CD4-positive, alpha-beta memory T cell (primary cell): ENCODE measurements at regions not wholly inside any gene's neighbourhood (a gene's known extent, or its start where the extent isn't known, plus 50 kb on each side); places are given as distances from the start of the nearest gene placed in this dataset.
"Not testable (repeated sequence)": the region's sequence is repeated elsewhere in the genome, so short reads cannot be mapped to it uniquely, and the experiment has no call there.

Source experiments
- CTCF ChIA-PET: fragments of 350-600 bp; sonication (Branson Sonifier 250); formaldehyde crosslinking; loops from one replicate; lab custom pipeline; 2021; ENCODE audit warnings: inconsistent platforms; ENCODE audit not compliant: partially characterized antibody; lab: Charles Lee
- POLR2A ChIA-PET: fragments of 350-600 bp; sonication (Branson Sonifier 250); formaldehyde crosslinking; loops from one replicate; lab custom pipeline; 2021; ENCODE audit not compliant: partially characterized antibody; lab: Charles Lee
- DNase-seq, 5 donors: peaks; one replicate each; pipeline versions ENCODE4 v3.0.0 to v3.0.0-alpha.2; 2020 to 2022; ENCODE audit warnings: mixed read lengths in 1 of 5
- H3K27ac ChIP-seq: one replicate; pipeline ENCODE4 v1.7.0; 2013; ENCODE audit warnings: low read depth, low read length
- H3K27me3 ChIP-seq: 2 replicates; pipeline ENCODE4 v1.7.0; 2013; ENCODE audit warnings: mild to moderate bottlenecking, low read length, moderate library complexity; ENCODE audit not compliant: insufficient read depth
- H3K36me3 ChIP-seq: 2 replicates; pipeline ENCODE4 v1.7.0; 2013; ENCODE audit warnings: mild to moderate bottlenecking, low read length, moderate library complexity; ENCODE audit not compliant: insufficient read depth
- H3K4me1 ChIP-seq: 2 replicates; pipeline ENCODE4 v1.7.0; 2013; ENCODE audit warnings: mild to moderate bottlenecking, low read length, moderate library complexity; ENCODE audit not compliant: insufficient read depth
- H3K4me3 ChIP-seq, 2 donors: one replicate each; pipeline ENCODE4 v1.7.0; 2013; ENCODE audit warnings: low read length in 2 of 2, mild to moderate bottlenecking in 1 of 2
- H3K9me3 ChIP-seq, 2 donors: one replicate each; pipeline ENCODE4 v1.7.0; 2013; ENCODE audit warnings: low read length in 2 of 2, control low read depth in 1 of 2; ENCODE audit not compliant: control insufficient read depth in 1 of 2
- H3K27ac Mint-ChIP-seq, 7 donors: one replicate each; pipeline ENCODE4 v1.8.0; 2020 to 2021; ENCODE audit warnings: mixed read lengths in 7 of 7, mild to moderate bottlenecking in 6 of 7, inconsistent platforms in 3 of 7, moderate library complexity in 3 of 7
- H3K27me3 Mint-ChIP-seq, 2 donors: one replicate each; pipeline ENCODE4 v1.8.0; 2020 to 2021; ENCODE audit warnings: mixed read lengths in 2 of 2
- H3K36me3 Mint-ChIP-seq, 2 donors: one replicate each; pipeline ENCODE4 v1.8.0; 2020 to 2021; ENCODE audit warnings: mixed read lengths in 2 of 2, inconsistent platforms in 1 of 2, mild to moderate bottlenecking in 1 of 2
- H3K4me1 Mint-ChIP-seq, 4 donors: one replicate each; pipeline ENCODE4 v1.8.0; 2020 to 2021; ENCODE audit warnings: mixed read lengths in 4 of 4, mild to moderate bottlenecking in 1 of 4
- H3K4me3 Mint-ChIP-seq, 8 donors: one replicate each; pipeline ENCODE4 v1.8.0; 2020 to 2021; ENCODE audit warnings: mixed read lengths in 8 of 8, mild to moderate bottlenecking in 7 of 8, moderate library complexity in 6 of 8, inconsistent platforms in 3 of 8
- H3K9me3 Mint-ChIP-seq, 8 donors: one replicate each; pipeline ENCODE4 v1.8.0; 2020 to 2021; ENCODE audit warnings: mixed read lengths in 8 of 8, mild to moderate bottlenecking in 5 of 8, inconsistent platforms in 3 of 8, moderate library complexity in 1 of 8
- intact Hi-C: fragments of 100-400 bp; cut with micrococcal nuclease; formaldehyde crosslinking; loops from one replicate; pipeline ENCODE4 v1.15.1; 2023

DNA sequence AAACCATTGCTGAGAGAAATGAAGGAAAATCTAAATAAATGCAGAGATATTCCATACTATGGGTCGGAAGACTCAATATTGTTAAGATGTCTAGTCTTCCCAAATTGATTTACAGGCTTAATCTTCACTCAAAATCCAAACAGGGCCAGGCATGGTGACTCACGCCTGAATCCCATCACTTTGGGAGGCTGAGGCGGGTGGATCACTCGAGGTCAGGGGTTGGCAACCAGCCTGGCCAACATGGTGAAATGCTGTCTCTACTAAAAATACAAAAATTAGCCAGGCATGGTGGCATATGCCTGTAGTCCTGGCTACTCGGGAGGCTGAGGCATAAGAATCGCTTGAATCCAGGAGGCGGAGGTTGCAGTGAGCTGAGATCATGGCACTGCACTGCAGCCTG is 94.1 kb upstream of the RPH3A start:
- H3K36me3 ChIP-seq, H3K4me3 ChIP-seq, H3K4me1 ChIP-seq, DNase-seq, H3K9me3 Mint-ChIP-seq, H3K27me3 ChIP-seq, intact Hi-C loops, H3K36me3 Mint-ChIP-seq, POLR2A ChIA-PET, H3K27ac ChIP-seq, H3K4me1 Mint-ChIP-seq, H3K9me3 ChIP-seq, H3K4me3 Mint-ChIP-seq, H3K27ac Mint-ChIP-seq, CTCF ChIA-PET: not testable (repeated sequence)
- peaks cover 9 to 20% of the 10 kb centered on the region in 2 donors for H3K27me3 Mint-ChIP-seq

DNA sequence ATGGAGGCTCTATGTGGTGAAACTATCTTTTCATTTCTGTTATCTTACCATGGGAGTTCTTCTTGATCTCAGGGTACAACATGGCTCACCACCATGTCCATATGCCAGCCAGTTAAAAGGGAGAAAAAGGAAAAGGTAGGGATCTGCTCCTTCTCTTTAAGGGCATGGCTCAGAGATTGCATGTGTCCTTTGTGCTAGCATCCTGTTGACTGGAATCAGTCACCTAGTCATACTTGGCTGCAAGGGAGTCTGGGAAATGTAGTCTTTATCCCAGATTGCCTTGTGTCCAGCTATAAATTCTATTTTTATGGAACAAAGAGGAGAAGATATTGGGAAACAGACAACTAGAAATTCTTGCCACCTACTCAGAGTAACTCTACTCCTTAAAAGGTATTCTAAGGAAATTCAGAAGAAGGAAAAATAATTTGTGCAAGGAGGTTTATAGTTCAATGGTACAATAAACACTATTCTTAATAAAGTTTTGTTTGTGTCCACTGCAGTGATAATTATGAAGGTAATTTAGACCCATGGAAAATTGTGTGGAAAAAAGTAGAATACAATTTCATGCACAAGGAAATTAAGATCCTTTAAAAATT is 86.4 kb upstream of the RPH3A start:
- Mint-ChIP-seq H3K27me3 (peaks cover 12 to 17% of the 10 kb centered on the region in 2 donors), H3K9me3 (peaks cover 0 to 2% (median 0%) of the 10 kb centered on the region in 8 donors), H3K4me3 (no peak overlapping the region), H3K36me3 (no peaks in the 10 kb centered on the region), H3K27ac (no peak overlapping the region), H3K4me1 (peaks cover 0 to 1% (median 0%) of the 10 kb centered on the region in 4 donors)
- Histone ChIP-seq H3K27ac (no peak overlapping the region), H3K9me3 (no peaks in the 10 kb centered on the region), H3K27me3 (no peaks in the 10 kb centered on the region), H3K4me3 (no peak overlapping the region), H3K36me3 (no peaks in the 10 kb centered on the region), H3K4me1 (no peaks in the 10 kb centered on the region)
- ChIA-PET CTCF (no interaction called here), POLR2A (no interaction called here)
- intact Hi-C loops = no loop called here
- no peak for DNase-seq

DNA sequence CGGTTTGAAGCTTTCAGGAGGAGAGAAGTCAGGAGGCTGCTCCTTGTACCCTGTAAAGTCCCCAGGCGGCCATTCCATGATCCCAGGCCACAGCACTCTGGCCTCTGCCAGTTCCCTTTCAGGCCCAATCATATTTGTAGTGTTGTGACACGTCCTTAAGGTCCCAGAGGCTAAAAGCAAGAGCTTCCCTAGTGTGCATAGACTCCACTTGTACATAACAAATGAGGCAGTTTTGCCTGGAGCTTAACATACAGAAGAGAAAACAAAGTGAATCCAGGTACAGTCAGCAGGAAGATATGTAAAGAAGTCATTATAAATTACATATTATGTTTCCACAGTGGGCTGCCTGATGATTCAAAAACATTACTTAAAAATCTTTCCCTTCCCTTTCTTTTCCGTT is 81.1 kb upstream of the RPH3A start:
- Histone ChIP-seq H3K27ac (no peak overlapping the region), H3K4me1 (no peaks in the 10 kb centered on the region), H3K36me3 (no peaks in the 10 kb centered on the region), H3K9me3 (no peaks in the 10 kb centered on the region), H3K27me3 (no peaks in the 10 kb centered on the region), H3K4me3 (no peak overlapping the region)
- Mint-ChIP-seq H3K9me3 (peaks cover 0 to 2% (median 0%) of the 10 kb centered on the region in 8 donors), H3K27ac (no peak overlapping the region), H3K27me3 (peaks cover 7 to 11% of the 10 kb centered on the region in 2 donors), H3K4me1 (peaks cover 0 to 4% (median 0%) of the 10 kb centered on the region in 4 donors), H3K36me3 (no peaks in the 10 kb centered on the region), H3K4me3 (no peak overlapping the region)
- CTCF ChIA-PET = no interaction called here
- POLR2A ChIA-PET = no interaction called here
- intact Hi-C loops = no loop called here
- DNase-seq = no peak

DNA sequence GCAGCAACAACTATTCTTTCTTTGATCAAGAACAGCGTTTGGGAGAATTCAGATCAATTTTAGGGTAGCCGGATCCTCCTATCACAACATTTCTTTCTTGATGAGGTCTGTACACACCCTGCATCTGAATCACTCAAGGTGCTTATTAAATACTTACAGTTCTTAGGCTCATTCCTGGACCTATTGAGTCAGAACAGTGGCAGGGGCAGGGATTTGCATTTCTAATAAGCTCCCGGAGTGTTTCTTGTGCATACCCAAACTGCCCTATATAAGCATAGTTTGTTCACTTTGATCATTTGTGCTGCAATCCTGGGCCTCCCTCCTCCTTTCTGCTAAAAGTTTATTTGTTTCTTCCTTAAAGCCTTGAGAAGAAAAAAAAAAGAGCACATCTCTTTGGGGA is 80.5 kb upstream of the RPH3A start:
- no peak overlapping the region for H3K27ac Mint-ChIP-seq
- no peak overlapping the region for H3K4me3 Mint-ChIP-seq
- CTCF ChIA-PET = no interaction called here
- DNase-seq = no peak
- no peaks in the 10 kb centered on the region for H3K36me3 ChIP-seq
- POLR2A ChIA-PET = no interaction called here
- intact Hi-C loops = no loop called here
- peaks cover 0 to 4% (median 0%) of the 10 kb centered on the region in 4 donors for H3K4me1 Mint-ChIP-seq
- H3K9me3 ChIP-seq = no peaks in the 10 kb centered on the region
- peaks cover 0 to 2% (median 0%) of the 10 kb centered on the region in 8 donors for H3K9me3 Mint-ChIP-seq
- H3K36me3 Mint-ChIP-seq = no peaks in the 10 kb centered on the region
- H3K4me1 ChIP-seq = no peaks in the 10 kb centered on the region
- H3K4me3 ChIP-seq = no peak overlapping the region
- no peak overlapping the region for H3K27ac ChIP-seq
- no peaks in the 10 kb centered on the region for H3K27me3 ChIP-seq
- H3K27me3 Mint-ChIP-seq = peaks cover 7 to 10% of the 10 kb centered on the region in 2 donors

DNA sequence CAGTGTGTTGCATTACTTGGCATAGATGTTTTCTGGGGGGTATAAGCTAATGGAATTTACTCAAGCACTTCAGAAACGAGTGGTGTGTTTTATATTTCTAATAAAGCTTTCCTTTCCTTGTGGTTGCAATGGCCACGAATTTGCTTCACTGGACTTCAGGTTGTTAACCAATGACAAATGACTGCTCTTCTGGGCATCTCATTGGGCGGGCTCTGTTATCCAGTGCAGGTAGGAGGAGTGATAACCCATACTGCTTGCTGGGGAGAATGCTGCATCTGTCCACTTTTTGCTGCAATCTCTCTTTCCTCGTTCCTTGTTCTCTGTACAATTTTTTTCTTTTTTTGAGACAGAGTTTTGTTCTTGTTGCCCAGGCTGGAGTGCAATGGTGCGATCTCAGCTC is 80.0 kb upstream of the RPH3A start:
- no peak for DNase-seq
- CTCF ChIA-PET = no interaction called here

DNA sequence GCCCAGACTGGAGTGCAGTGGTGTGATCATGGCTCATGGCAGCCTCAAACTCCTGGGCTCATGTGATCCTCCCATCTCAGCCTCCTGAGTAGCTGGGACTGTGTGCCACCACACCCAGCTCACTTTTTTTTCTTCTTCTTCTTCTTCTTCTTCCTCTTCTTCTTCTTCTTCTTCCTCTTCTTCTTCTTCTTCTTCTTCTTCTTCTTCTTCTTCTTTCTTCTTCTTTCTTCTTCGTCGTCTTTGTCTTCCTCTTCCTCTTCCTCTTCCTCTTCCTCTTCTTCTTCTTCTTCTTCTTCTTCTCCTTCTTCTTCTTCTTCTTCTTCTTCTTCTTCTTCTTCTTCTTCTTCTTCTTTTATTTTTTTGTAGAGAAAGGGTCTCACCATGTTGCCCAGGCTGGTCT is 78.8 kb upstream of the RPH3A start:
- DNase-seq, H3K27ac Mint-ChIP-seq, H3K36me3 Mint-ChIP-seq: not testable (repeated sequence)

More for the DNA sequence above, 80.0 kb upstream of the RPH3A start:
- Histone ChIP-seq H3K27ac (no peak overlapping the region), H3K4me1 (no peaks in the 10 kb centered on the region), H3K27me3 (no peaks in the 10 kb centered on the region), H3K4me3 (no peak overlapping the region), H3K9me3 (no peaks in the 10 kb centered on the region), H3K36me3 (no peaks in the 10 kb centered on the region)
- intact Hi-C loops = no loop called here
- H3K27me3 Mint-ChIP-seq = peaks cover 5 to 7% of the 10 kb centered on the region in 2 donors
- peaks cover 0 to 3% (median 0%) of the 10 kb centered on the region in 8 donors for H3K9me3 Mint-ChIP-seq
- H3K36me3 Mint-ChIP-seq = no peaks in the 10 kb centered on the region
- H3K4me1 Mint-ChIP-seq = peaks cover 0 to 5% (median 0%) of the 10 kb centered on the region in 4 donors
- H3K27ac Mint-ChIP-seq = no peak overlapping the region
- H3K4me3 Mint-ChIP-seq = no peak overlapping the region
- POLR2A ChIA-PET = no interaction called here

DNA sequence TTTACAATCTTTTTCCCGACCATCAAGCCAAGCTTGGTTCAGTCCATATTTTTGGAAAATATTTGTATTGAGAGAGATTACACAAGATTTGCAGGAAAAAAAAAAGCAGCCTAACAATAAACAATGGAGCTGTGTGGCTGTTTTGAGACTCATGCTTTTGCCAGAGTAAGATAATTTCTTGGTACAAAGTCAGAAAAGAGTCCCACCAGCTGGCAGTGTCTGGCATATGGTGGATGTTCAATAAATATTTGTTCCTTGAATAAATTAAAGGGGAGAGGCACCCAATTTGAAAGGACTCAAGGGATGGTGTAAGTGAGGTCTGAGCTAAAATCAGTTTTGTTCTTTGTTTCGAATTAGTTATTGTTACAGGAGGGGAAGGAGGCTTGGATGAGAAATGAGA is 78.1 kb upstream of the RPH3A start:
- H3K27ac Mint-ChIP-seq = no peak overlapping the region
- H3K27me3 Mint-ChIP-seq = peaks cover 2 to 4% of the 10 kb centered on the region in 2 donors
- peaks cover 0 to 5% (median 0%) of the 10 kb centered on the region in 4 donors for H3K4me1 Mint-ChIP-seq
- Histone ChIP-seq H3K36me3 (no peaks in the 10 kb centered on the region), H3K4me3 (no peak overlapping the region), H3K4me1 (no peaks in the 10 kb centered on the region), H3K27me3 (no peaks in the 10 kb centered on the region), H3K27ac (no peak overlapping the region), H3K9me3 (no peaks in the 10 kb centered on the region)
- no peak for DNase-seq
- H3K36me3 Mint-ChIP-seq = no peaks in the 10 kb centered on the region
- POLR2A ChIA-PET = no interaction called here
- intact Hi-C loops = no loop called here
- CTCF ChIA-PET = no interaction called here
- H3K9me3 Mint-ChIP-seq = peaks cover 0 to 3% (median 0%) of the 10 kb centered on the region in 8 donors
- H3K4me3 Mint-ChIP-seq = no peak overlapping the region

More for the DNA sequence above, 78.8 kb upstream of the RPH3A start:
- H3K36me3 ChIP-seq, H3K27ac ChIP-seq, CTCF ChIA-PET, H3K4me3 Mint-ChIP-seq, intact Hi-C loops, H3K4me1 Mint-ChIP-seq, H3K4me1 ChIP-seq, POLR2A ChIA-PET, H3K9me3 ChIP-seq, H3K27me3 ChIP-seq, H3K9me3 Mint-ChIP-seq, H3K4me3 ChIP-seq, H3K27me3 Mint-ChIP-seq: not testable (repeated sequence)
